Esophagus muscularis mucosa (tissue), 4 donors: ENCODE measurements at regions not wholly inside any gene's neighbourhood (a gene's known extent, or its start where the extent isn't known, plus 50 kb on each side); places are given as distances from the start of the nearest gene placed in this dataset.
A peak's percentile ranks its signal among the peaks of the same experiment; 100 is the strongest.

Source experiments
- DNase-seq: peaks from one replicate; pipeline ENCODE4 v3.0.0-alpha.2; 2017; ENCODE audit errors: extremely low spot score
- H3K27ac ChIP-seq, 4 donors: fragments of 200-600 bp; sonication (generic); replicated peaks in 1 of 4; 1 replicate in 3 of 4; 2 replicates in 1 of 4; pipeline ENCODE4 v1.5.1; 2016 to 2019; ENCODE audit warnings: mild to moderate bottlenecking in 1 of 4
- H3K27me3 ChIP-seq, 4 donors: fragments of 200-600 bp; sonication (generic); one replicate each; pipeline versions ENCODE4 v1.5.1 to v1.6.0; 2016 to 2019
- H3K36me3 ChIP-seq, 4 donors: fragments of 200-600 bp; sonication (generic); one replicate each; pipeline ENCODE4 v1.5.1; 2016 to 2019
- H3K4me1 ChIP-seq, 4 donors: fragments of 200-600 bp; sonication (generic); one replicate each; pipeline ENCODE4 v1.5.1; 2016 to 2019
- H3K4me3 ChIP-seq, 4 donors: fragments of 200-600 bp; sonication (generic); 1 replicate in 2 of 4; 2 replicates in 2 of 4; pipeline ENCODE4 v1.5.1; 2016 to 2019; ENCODE audit warnings: mild to moderate bottlenecking in 4 of 4, moderate library complexity in 1 of 4
- H3K9me3 ChIP-seq, 4 donors: fragments of 200-600 bp; sonication (generic); 1 replicate in 3 of 4; 2 replicates in 1 of 4; pipeline ENCODE4 v1.5.1; 2016 to 2019
- CTCF ChIP-seq, 3 experiments: fragments of 200-600 bp in 2 of 3; fragments of 450-650 bp in 1 of 3; sonication (generic) in 2 of 3; IDR thresholded peaks; one replicate each; pipeline ENCODE4 v1.5.1; 2017 to 2019; ENCODE audit warnings: antibody characterized with exemption in 3 of 3, mild to moderate bottlenecking in 2 of 3, moderate library complexity in 1 of 3
- EP300 ChIP-seq: sonication (generic); formaldehyde crosslinking; IDR thresholded peaks from one replicate; pipeline ENCODE4 v1.6.1; 2017; ENCODE audit warnings: antibody characterized with exemption
- POLR2A ChIP-seq: fragments of 450-650 bp; IDR thresholded peaks from one replicate; pipeline ENCODE4 v1.6.1; 2017; ENCODE audit warnings: antibody characterized with exemption, moderate library complexity, mild to moderate bottlenecking, low read depth
- POLR2AphosphoS5 ChIP-seq, 2 donors: sonication (generic); formaldehyde crosslinking; IDR thresholded peaks; one replicate each; pipeline ENCODE4 v1.6.1; 2017; ENCODE audit warnings: antibody characterized with exemption in 2 of 2
- WGBS: methylation state at CpG from one replicate; pipeline ENCODE4 v1.1.5; 2018; 5-methylcytosine and 5-hydroxymethylcytosine counted together
- intact Hi-C: fragments of 100-400 bp; cut with DNase I; formaldehyde crosslinking; loops from one replicate; pipeline ENCODE4 v1.15.1; 2023

- no peak overlapping the region for H3K27ac ChIP-seq
- peaks cover 0 to 14% (median 5%) of the 10 kb centered on the region in 4 donors for H3K4me1 ChIP-seq
- intact Hi-C loops: no loop called here
- H3K9me3 ChIP-seq: no peaks in the 10 kb centered on the region
- no peaks in the 10 kb centered on the region for H3K36me3 ChIP-seq
- H3K4me3 ChIP-seq: no peak overlapping the region
- H3K27me3 ChIP-seq: no peaks in the 10 kb centered on the region
- TF ChIP-seq CTCF (IDR thresholded peaks at IDR 0.05) (no peak), EP300 (no peak), POLR2A (no peak), POLR2AphosphoS5 (IDR thresholded peaks at IDR 0.05) (no peak)
- no peak for DNase-seq
These were observed 305.4 kb downstream of the MEX3B start for GRCh38 chr15:81740416-81740815.

GRCh38 chr15:81729340-81729739 is 316.5 kb downstream of the MEX3B start:
- WGBS: 73% methylated on average over 3 of the region's 3 CpGs
- H3K27me3 ChIP-seq: no peaks in the 10 kb centered on the region
- peaks cover 0 to 24% (median 23%) of the 10 kb centered on the region in 4 donors for H3K4me1 ChIP-seq
- TF ChIP-seq CTCF (IDR thresholded peaks at IDR 0.05) (no peak), POLR2A (no peak), POLR2AphosphoS5 (IDR thresholded peaks at IDR 0.05) (no peak), EP300 (no peak)
- no peak overlapping the region for H3K27ac ChIP-seq
- H3K4me3 ChIP-seq: no peak overlapping the region
- intact Hi-C loops: no loop called here
- DNase-seq: no peak
- no peaks in the 10 kb centered on the region for H3K36me3 ChIP-seq
- no peaks in the 10 kb centered on the region for H3K9me3 ChIP-seq

- H3K4me3 ChIP-seq: no peak overlapping the region
- no peaks in the 10 kb centered on the region for H3K9me3 ChIP-seq
- intact Hi-C loops: no loop called here
- no peak for TF ChIP-seq EP300
- no peak for TF ChIP-seq POLR2AphosphoS5 (IDR thresholded peaks at IDR 0.05)
- no peak for TF ChIP-seq CTCF (IDR thresholded peaks at IDR 0.05)
- TF ChIP-seq POLR2A: no peak
- no peaks in the 10 kb centered on the region for H3K36me3 ChIP-seq
- no peak overlapping the region for H3K27ac ChIP-seq
- no peaks in the 10 kb centered on the region for H3K27me3 ChIP-seq
- no peak for DNase-seq
- H3K4me1 ChIP-seq: peaks cover 0 to 30% (median 29%) of the 10 kb centered on the region in 4 donors
These were observed 317.1 kb downstream of the MEX3B start for GRCh38 chr15:81728726-81729125.

GRCh38 chr15:81725590-81725989 is 320.2 kb downstream of the MEX3B start:
- TF ChIP-seq CTCF (IDR thresholded peaks at IDR 0.05) (no peak), EP300 (no peak), POLR2AphosphoS5 (IDR thresholded peaks at IDR 0.05) (no peak), POLR2A (no peak)
- Histone ChIP-seq H3K27me3 (no peaks in the 10 kb centered on the region), H3K27ac (no peak overlapping the region), H3K4me1 (peaks cover 0 to 40% (median 40%) of the 10 kb centered on the region in 4 donors), H3K36me3 (no peaks in the 10 kb centered on the region), H3K4me3 (no peak overlapping the region), H3K9me3 (no peaks in the 10 kb centered on the region)
- intact Hi-C loops: no loop called here
- 50% methylated on average over 1 of the region's 1 CpG for WGBS
- no peak for DNase-seq

GRCh38 chr15:81724536-81724935 is 321.3 kb downstream of the MEX3B start:
- Histone ChIP-seq H3K27me3 (no peaks in the 10 kb centered on the region), H3K36me3 (no peaks in the 10 kb centered on the region), H3K27ac (peak overlapping the region in 1 of 4 donors; percentile 8), H3K9me3 (no peaks in the 10 kb centered on the region), H3K4me3 (no peak overlapping the region), H3K4me1 (peaks cover 0 to 40% (median 40%) of the 10 kb centered on the region in 4 donors)
- intact Hi-C loops: no loop called here
- 67% methylated on average over 2 of the region's 2 CpGs for WGBS
- TF ChIP-seq EP300 (no peak), POLR2A (no peak), POLR2AphosphoS5 (IDR thresholded peaks at IDR 0.05) (no peak), CTCF (IDR thresholded peaks at IDR 0.05) (no peak)
- no peak for DNase-seq
